GM12878 (cell line): ENCODE measurements at regions not wholly inside any gene's neighbourhood (a gene's known extent, or its start where the extent isn't known, plus 50 kb on each side); places are given as distances from the start of the nearest gene placed in this dataset.

ENCODE experiments used
- CTCF ChIP-seq, 3 experiments: IDR thresholded peaks in 2 of 3; conservative IDR thresholded peaks in 1 of 3; 2 replicates each; pipeline ENCODE4 v1.5.1; 2011; ENCODE audit warnings: low read depth in 3 of 3, low read length in 3 of 3, mild to moderate bottlenecking in 3 of 3, control low read depth in 2 of 3, moderate library complexity in 2 of 3, inconsistent platforms in 1 of 3, mixed read lengths in 1 of 3; ENCODE audit not compliant: control insufficient read depth in 2 of 3, insufficient read depth in 1 of 3; ENCODE audit errors: extremely low read depth in 1 of 3
- ELK1 ChIP-seq: IDR thresholded peaks from 2 replicates; pipeline ENCODE4 v1.6.1; 2012; ENCODE audit warnings: low read depth, low read length, improper control_type of control experiment
- EP300 ChIP-seq, 2 experiments: fragments of 150-350 bp in 1 of 2; IDR thresholded peaks; 2 replicates each; pipeline ENCODE4 v1.6.1; 2011 to 2012; ENCODE audit warnings: low read depth in 2 of 2, low read length in 2 of 2, borderline replicate concordance in 1 of 2, improper control_type of control experiment in 1 of 2, inconsistent platforms in 1 of 2; ENCODE audit not compliant: control insufficient read depth in 1 of 2
- YY1 ChIP-seq: IDR thresholded peaks from 2 replicates; pipeline ENCODE4 v1.6.1; 2011; ENCODE audit warnings: low read depth, mild to moderate bottlenecking, low read length

- no peak for TF ChIP-seq CTCF (IDR thresholded peaks at IDR 0.05 in 2 of 3, conservative IDR thresholded peaks at IDR 0.05 in 1 of 3; ENCODE audit: control insufficient read depth in 2 of 3, extremely low read depth in 1 of 3, insufficient read depth in 1 of 3, low read depth in 3 of 3, low read length in 3 of 3)
- TF ChIP-seq ELK1, result no peak
- TF ChIP-seq YY1, result no peak
- no peak for TF ChIP-seq EP300 (IDR thresholded peaks at IDR 0.05; ENCODE audit: borderline replicate concordance in 1 of 2, control insufficient read depth in 1 of 2, low read depth in 2 of 2, low read length in 2 of 2)
Measured at GRCh38 chr4:175970724-175971123, 94.9 kb upstream of the WDR17 start.
